CD8-positive, alpha-beta memory T cell (primary cell): ENCODE measurements at regions not wholly inside any gene's neighbourhood (a gene's known extent, or its start where the extent isn't known, plus 50 kb on each side); places are given as distances from the start of the nearest gene placed in this dataset.

ENCODE experiments used
- CTCF ChIA-PET: fragments of 350-600 bp; sonication (Branson Sonifier 250); formaldehyde crosslinking; loops from one replicate; lab custom pipeline; 2021; ENCODE audit warnings: antibody characterized with exemption; lab: Charles Lee
- POLR2A ChIA-PET: fragments of 350-600 bp; sonication (Branson Sonifier 250); formaldehyde crosslinking; loops from one replicate; lab custom pipeline; 2021; ENCODE audit warnings: antibody characterized with exemption; lab: Charles Lee
- DNase-seq, 5 donors: peaks; one replicate each; pipeline versions ENCODE4 v3.0.0 to v3.0.0-alpha.2; 2020 to 2022; ENCODE audit warnings: mixed read lengths in 1 of 5
- H3K27ac ChIP-seq: one replicate; pipeline ENCODE4 v1.7.0; 2013; ENCODE audit warnings: low read depth, mild to moderate bottlenecking, low read length, moderate library complexity
- H3K27me3 ChIP-seq: 2 replicates; pipeline ENCODE4 v1.7.0; 2013; ENCODE audit warnings: low read length, mild to moderate bottlenecking; ENCODE audit not compliant: insufficient read depth, poor library complexity, severe bottlenecking
- H3K36me3 ChIP-seq: 2 replicates; pipeline ENCODE4 v1.7.0; 2013; ENCODE audit warnings: mild to moderate bottlenecking, low read length, moderate library complexity; ENCODE audit not compliant: insufficient read depth
- H3K4me1 ChIP-seq: 2 replicates; pipeline ENCODE4 v1.7.0; 2013; ENCODE audit warnings: mild to moderate bottlenecking, low read length, moderate library complexity; ENCODE audit not compliant: insufficient read depth
- H3K4me3 ChIP-seq: 2 replicates; pipeline ENCODE4 v1.7.0; 2013; ENCODE audit warnings: mild to moderate bottlenecking, low read length
- H3K9me3 ChIP-seq: 2 replicates; pipeline ENCODE4 v1.7.0; 2013; ENCODE audit warnings: mild to moderate bottlenecking, low read length
- H3K27ac Mint-ChIP-seq, 8 donors: one replicate each; pipeline ENCODE4 v1.8.0; 2020 to 2021; ENCODE audit warnings: mixed read lengths in 8 of 8, mild to moderate bottlenecking in 6 of 8, inconsistent platforms in 3 of 8, moderate library complexity in 3 of 8
- H3K27me3 Mint-ChIP-seq, 2 donors: one replicate each; pipeline ENCODE4 v1.8.0; 2020 to 2021; ENCODE audit warnings: mixed read lengths in 2 of 2, mild to moderate bottlenecking in 1 of 2, moderate library complexity in 1 of 2
- H3K36me3 Mint-ChIP-seq, 3 donors: one replicate each; pipeline ENCODE4 v1.8.0; 2020 to 2021; ENCODE audit warnings: mixed read lengths in 3 of 3, inconsistent platforms in 1 of 3, mild to moderate bottlenecking in 1 of 3
- H3K4me1 Mint-ChIP-seq, 3 donors: one replicate each; pipeline ENCODE4 v1.8.0; 2020 to 2021; ENCODE audit warnings: mixed read lengths in 3 of 3, inconsistent platforms in 1 of 3, mild to moderate bottlenecking in 1 of 3
- H3K4me3 Mint-ChIP-seq, 7 donors: one replicate each; pipeline ENCODE4 v1.8.0; 2020 to 2021; ENCODE audit warnings: mixed read lengths in 7 of 7, mild to moderate bottlenecking in 6 of 7, moderate library complexity in 4 of 7, inconsistent platforms in 2 of 7
- H3K9me3 Mint-ChIP-seq, 5 donors: one replicate each; pipeline ENCODE4 v1.8.0; 2020 to 2022; ENCODE audit warnings: mixed read lengths in 5 of 5, mild to moderate bottlenecking in 3 of 5, moderate library complexity in 2 of 5, inconsistent platforms in 1 of 5

GRCh38 chr1:90650401-90650800 is 66.7 kb downstream of the BARHL2 start:
- H3K4me1 Mint-ChIP-seq, result no peaks in the 10 kb centered on the region
- CTCF ChIA-PET, result no interaction called here
- H3K4me3 Mint-ChIP-seq, result no peak overlapping the region
- Histone ChIP-seq H3K36me3 (no peaks in the 10 kb centered on the region), H3K9me3 (no peaks in the 10 kb centered on the region), H3K27me3 (no peaks in the 10 kb centered on the region), H3K27ac (no peak overlapping the region), H3K4me1 (no peaks in the 10 kb centered on the region), H3K4me3 (no peak overlapping the region)
- H3K9me3 Mint-ChIP-seq, result peaks cover 0 to 4% (median 0%) of the 10 kb centered on the region in 5 donors
- H3K27ac Mint-ChIP-seq, result no peak overlapping the region
- no peak for DNase-seq
- H3K36me3 Mint-ChIP-seq, result no peaks in the 10 kb centered on the region
- peaks cover 4 to 20% of the 10 kb centered on the region in 2 donors for H3K27me3 Mint-ChIP-seq
- POLR2A ChIA-PET, result no interaction called here

- ChIA-PET POLR2A (no interaction called here), CTCF (no interaction called here)
- H3K27ac ChIP-seq, result no peak overlapping the region
- no peak for DNase-seq
- H3K4me3 ChIP-seq, result no peak overlapping the region
- H3K4me1 ChIP-seq, result no peaks in the 10 kb centered on the region
- Mint-ChIP-seq H3K36me3 (no peaks in the 10 kb centered on the region), H3K9me3 (no peaks in the 10 kb centered on the region), H3K4me1 (no peaks in the 10 kb centered on the region), H3K4me3 (no peak overlapping the region), H3K27me3 (peaks cover 10 to 28% of the 10 kb centered on the region in 2 donors), H3K27ac (no peak overlapping the region)
- no peaks in the 10 kb centered on the region for H3K27me3 ChIP-seq
- H3K9me3 ChIP-seq, result no peaks in the 10 kb centered on the region
- H3K36me3 ChIP-seq, result no peaks in the 10 kb centered on the region
Measured at GRCh38 chr1:90640325-90640724, 76.8 kb downstream of the BARHL2 start.

DNA sequence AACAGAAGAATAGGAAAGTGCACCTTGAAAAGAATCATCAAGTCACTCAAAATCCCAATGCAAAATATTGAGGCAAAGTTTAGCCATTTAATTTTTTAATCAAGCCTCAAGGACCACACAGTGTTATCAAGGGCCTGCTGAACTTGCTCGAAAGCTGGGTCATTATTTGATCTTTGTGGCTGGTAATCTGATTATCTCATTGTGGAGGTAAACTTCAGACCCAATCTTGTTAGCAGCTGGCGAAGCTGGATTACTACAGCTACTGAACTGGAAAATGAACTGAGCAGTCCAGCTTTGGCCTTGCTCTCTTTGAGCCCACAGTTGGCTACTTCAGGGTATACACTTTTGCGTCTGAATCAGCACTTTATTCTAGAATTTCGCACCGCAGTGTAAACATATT is 94.4 kb downstream of the BARHL2 start:
- no peaks in the 10 kb centered on the region for H3K36me3 ChIP-seq
- DNase-seq, result no peak
- no peaks in the 10 kb centered on the region for H3K27me3 ChIP-seq
- H3K4me1 ChIP-seq, result no peaks in the 10 kb centered on the region
- Mint-ChIP-seq H3K27ac (no peak overlapping the region), H3K36me3 (no peaks in the 10 kb centered on the region), H3K9me3 (peaks cover 0 to 5% (median 0%) of the 10 kb centered on the region in 5 donors), H3K4me3 (no peak overlapping the region), H3K4me1 (no peaks in the 10 kb centered on the region), H3K27me3 (peaks cover 6 to 13% of the 10 kb centered on the region in 2 donors)
- ChIA-PET POLR2A (no interaction called here), CTCF (interaction anchor here (0.9 kb wide), 1 partner anchor 10 kb away, joined by 3 read pairs; no protein-coding TSS in a partner anchor)
- no peaks in the 10 kb centered on the region for H3K9me3 ChIP-seq
- H3K27ac ChIP-seq, result no peak overlapping the region
- H3K4me3 ChIP-seq, result no peak overlapping the region

- H3K9me3 ChIP-seq, result no peaks in the 10 kb centered on the region
- POLR2A ChIA-PET, result no interaction called here
- H3K4me1 ChIP-seq, result no peaks in the 10 kb centered on the region
- Mint-ChIP-seq H3K4me3 (no peak overlapping the region), H3K27ac (no peak overlapping the region), H3K36me3 (no peaks in the 10 kb centered on the region), H3K27me3 (peaks cover 6 to 10% of the 10 kb centered on the region in 2 donors), H3K4me1 (no peaks in the 10 kb centered on the region), H3K9me3 (peaks cover 0 to 5% (median 0%) of the 10 kb centered on the region in 5 donors)
- H3K4me3 ChIP-seq, result no peak overlapping the region
- CTCF ChIA-PET, result interaction anchor here (0.9 kb wide), 1 partner anchor 9 kb away, joined by 3 read pairs; no protein-coding TSS in a partner anchor
- H3K27ac ChIP-seq, result no peak overlapping the region
- H3K36me3 ChIP-seq, result no peaks in the 10 kb centered on the region
- H3K27me3 ChIP-seq, result no peaks in the 10 kb centered on the region
- DNase-seq, result no peak
Measured at GRCh38 chr1:90621986-90622385, 95.1 kb downstream of the BARHL2 start.

DNA sequence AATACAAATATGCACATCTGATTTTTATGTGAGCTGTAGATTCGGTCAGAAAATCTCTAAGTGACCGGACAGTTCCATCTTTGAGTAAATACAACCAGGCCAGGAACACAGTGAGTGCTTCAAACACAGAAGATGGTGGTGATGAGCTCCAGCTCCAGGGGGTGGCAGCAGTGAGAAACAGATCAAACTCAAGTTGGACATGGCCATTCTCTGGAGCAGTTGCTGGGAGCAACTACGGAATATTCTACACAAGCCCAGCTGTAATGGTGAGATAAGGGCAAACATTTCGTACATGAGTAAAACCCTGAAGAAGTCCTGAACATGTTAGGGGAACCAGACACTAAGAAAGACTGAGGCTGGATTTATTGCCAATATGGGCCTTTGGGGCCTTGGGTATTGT is 100.7 kb downstream of the BARHL2 start:
- H3K27me3 ChIP-seq, result no peaks in the 10 kb centered on the region
- Mint-ChIP-seq H3K27me3 (peaks cover 0 to 11% of the 10 kb centered on the region in 2 donors), H3K36me3 (no peaks in the 10 kb centered on the region), H3K27ac (no peak overlapping the region), H3K4me1 (no peaks in the 10 kb centered on the region), H3K9me3 (peaks cover 0 to under 1% (median 0%) of the 10 kb centered on the region in 5 donors), H3K4me3 (no peak overlapping the region)
- ChIA-PET POLR2A (no interaction called here), CTCF (no interaction called here)
- no peak overlapping the region for H3K27ac ChIP-seq
- H3K36me3 ChIP-seq, result no peaks in the 10 kb centered on the region
- H3K9me3 ChIP-seq, result no peaks in the 10 kb centered on the region
- no peak overlapping the region for H3K4me3 ChIP-seq
- DNase-seq, result no peak
- no peaks in the 10 kb centered on the region for H3K4me1 ChIP-seq

- no peaks in the 10 kb centered on the region for H3K27me3 ChIP-seq
- H3K4me1 ChIP-seq, result no peaks in the 10 kb centered on the region
- H3K9me3 ChIP-seq, result no peaks in the 10 kb centered on the region
- no peaks in the 10 kb centered on the region for H3K36me3 ChIP-seq
- no peaks in the 10 kb centered on the region for H3K36me3 Mint-ChIP-seq
- H3K4me3 ChIP-seq, result no peak overlapping the region
- ChIA-PET POLR2A (no interaction called here), CTCF (no interaction called here)
- H3K4me3 Mint-ChIP-seq, result no peak overlapping the region
- H3K27ac Mint-ChIP-seq, result no peak overlapping the region
- no peak for DNase-seq
- no peak overlapping the region for H3K27ac ChIP-seq
- H3K27me3 Mint-ChIP-seq, result peaks cover 0 to 11% of the 10 kb centered on the region in 2 donors
- H3K9me3 Mint-ChIP-seq, result no peaks in the 10 kb centered on the region
- no peaks in the 10 kb centered on the region for H3K4me1 Mint-ChIP-seq
Measured at GRCh38 chr1:90614872-90615271, 102.2 kb downstream of the BARHL2 start.

GRCh38 chr1:90613371-90613770 is 103.7 kb downstream of the BARHL2 start:
- no peak overlapping the region for H3K27ac Mint-ChIP-seq
- ChIA-PET CTCF (interaction anchor here (1.4 kb wide), 1 partner anchor 9 kb away, joined by 3 read pairs; no protein-coding TSS in a partner anchor), POLR2A (no interaction called here)

DNA sequence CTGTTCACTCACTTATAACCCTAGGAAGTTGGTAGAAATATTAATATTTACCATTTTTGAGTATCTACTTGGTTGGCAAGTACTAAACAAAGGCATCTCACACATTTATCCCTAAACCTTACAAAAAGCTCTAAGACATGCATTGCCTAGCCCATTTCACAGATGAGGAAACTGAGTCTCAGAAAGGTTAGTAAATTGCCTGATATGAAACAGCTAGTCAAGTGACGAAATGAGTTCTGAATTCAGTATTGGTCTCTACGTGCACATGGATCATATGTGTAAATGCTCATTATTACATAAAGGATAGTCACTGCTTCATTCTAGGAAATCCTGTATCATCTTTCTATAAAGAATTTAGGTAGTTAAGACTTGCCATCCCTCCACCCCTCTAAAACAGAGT is 105.1 kb downstream of the BARHL2 start:
- Mint-ChIP-seq H3K36me3 (no peaks in the 10 kb centered on the region), H3K27me3 (peaks cover 0 to 8% of the 10 kb centered on the region in 2 donors), H3K27ac (no peak overlapping the region), H3K4me1 (no peaks in the 10 kb centered on the region), H3K4me3 (no peak overlapping the region), H3K9me3 (no peaks in the 10 kb centered on the region)
- H3K27me3 ChIP-seq, result no peaks in the 10 kb centered on the region
- H3K36me3 ChIP-seq, result no peaks in the 10 kb centered on the region
- H3K9me3 ChIP-seq, result no peaks in the 10 kb centered on the region
- no peaks in the 10 kb centered on the region for H3K4me1 ChIP-seq
- no peak overlapping the region for H3K27ac ChIP-seq
- ChIA-PET CTCF (no interaction called here), POLR2A (no interaction called here)
- no peak for DNase-seq
- no peak overlapping the region for H3K4me3 ChIP-seq

More at GRCh38 chr1:90613371-90613770, 103.7 kb downstream of the BARHL2 start:
- no peaks in the 10 kb centered on the region for H3K4me1 ChIP-seq
- Mint-ChIP-seq H3K4me3 (peak overlapping the region in 1 of 7 donors; percentile 1), H3K36me3 (no peaks in the 10 kb centered on the region), H3K9me3 (no peaks in the 10 kb centered on the region), H3K4me1 (no peaks in the 10 kb centered on the region), H3K27me3 (peaks cover 0 to 8% of the 10 kb centered on the region in 2 donors)
- H3K27ac ChIP-seq, result no peak overlapping the region
- no peak for DNase-seq
- no peak overlapping the region for H3K4me3 ChIP-seq
- H3K27me3 ChIP-seq, result no peaks in the 10 kb centered on the region
- H3K9me3 ChIP-seq, result no peaks in the 10 kb centered on the region
- H3K36me3 ChIP-seq, result no peaks in the 10 kb centered on the region
